GM18873 (cell line): ENCODE measurements at regions not wholly inside any gene's neighbourhood (a gene's known extent, or its start where the extent isn't known, plus 50 kb on each side); places are given as distances from the start of the nearest gene placed in this dataset.

ENCODE experiments used
- ATAC-seq: cut with Tn5 transposase; IDR thresholded peaks from one replicate; pipeline ENCODE4 v1.9.1; 2021; ENCODE audit warnings: mild to moderate bottlenecking, moderate library complexity, moderate number of reproducible peaks; ENCODE audit not compliant: unreplicated experiment, low FRiP score

DNA sequence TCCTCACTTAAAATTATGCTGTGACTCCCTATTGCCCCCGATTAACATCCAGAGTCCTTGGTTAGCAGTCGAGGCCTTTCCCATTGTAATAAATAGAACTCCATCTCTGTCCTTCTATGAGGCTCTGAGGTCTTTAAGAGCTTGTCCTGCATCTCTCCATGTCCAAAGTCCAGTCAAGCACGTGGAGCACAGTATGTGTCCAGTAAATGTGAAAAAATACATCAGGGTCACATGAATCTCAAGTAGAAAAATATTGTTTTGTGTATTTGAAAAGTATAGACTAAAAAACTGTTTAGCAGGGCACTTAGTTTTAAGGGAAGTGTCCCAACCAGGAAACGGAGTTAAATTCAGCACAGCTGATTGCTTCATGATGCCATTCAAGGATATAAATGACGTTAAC, 298.8 kb upstream of the TENM4 start:
- no peak for ATAC-seq

DNA sequence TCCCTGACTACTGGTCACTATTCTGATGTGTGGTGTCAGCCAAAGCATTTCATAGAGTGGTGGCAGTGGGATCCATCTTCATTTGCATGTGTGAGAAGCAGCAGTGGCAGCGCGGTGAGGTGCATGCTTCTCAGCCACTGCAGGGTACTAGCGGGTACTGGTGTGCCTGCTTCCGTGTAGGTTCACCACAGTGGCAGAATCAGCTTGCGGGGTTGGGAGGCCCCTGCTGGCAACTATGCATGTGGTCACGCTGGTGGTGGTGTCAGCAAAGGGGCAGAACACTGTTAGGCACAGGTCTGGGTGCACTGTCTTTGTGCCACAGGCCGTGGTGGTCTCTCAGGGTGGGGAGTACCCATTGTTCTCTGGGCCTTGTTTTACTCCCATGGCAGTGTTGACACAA, 286.4 kb upstream of the TENM4 start:
- ATAC-seq, result no peak

DNA sequence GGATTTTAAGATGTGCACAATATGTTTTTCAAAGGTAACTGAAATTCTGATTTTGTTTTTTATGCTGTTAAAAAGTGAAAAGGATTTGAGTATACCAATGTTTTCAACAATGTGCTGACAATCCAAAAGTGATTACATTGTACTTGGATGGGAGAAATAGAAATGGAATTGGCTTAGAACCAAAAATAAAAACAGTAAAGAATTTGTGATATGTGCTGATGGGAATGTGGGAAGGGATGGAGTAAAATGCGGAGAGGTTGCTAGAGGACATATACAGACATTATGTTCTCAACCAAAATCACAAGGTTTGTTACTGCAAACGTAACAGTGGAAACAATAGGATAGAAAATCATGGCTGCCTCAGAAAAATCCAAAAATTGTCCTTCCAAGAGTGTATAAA, 279.3 kb upstream of the TENM4 start:
- no peak for ATAC-seq

DNA sequence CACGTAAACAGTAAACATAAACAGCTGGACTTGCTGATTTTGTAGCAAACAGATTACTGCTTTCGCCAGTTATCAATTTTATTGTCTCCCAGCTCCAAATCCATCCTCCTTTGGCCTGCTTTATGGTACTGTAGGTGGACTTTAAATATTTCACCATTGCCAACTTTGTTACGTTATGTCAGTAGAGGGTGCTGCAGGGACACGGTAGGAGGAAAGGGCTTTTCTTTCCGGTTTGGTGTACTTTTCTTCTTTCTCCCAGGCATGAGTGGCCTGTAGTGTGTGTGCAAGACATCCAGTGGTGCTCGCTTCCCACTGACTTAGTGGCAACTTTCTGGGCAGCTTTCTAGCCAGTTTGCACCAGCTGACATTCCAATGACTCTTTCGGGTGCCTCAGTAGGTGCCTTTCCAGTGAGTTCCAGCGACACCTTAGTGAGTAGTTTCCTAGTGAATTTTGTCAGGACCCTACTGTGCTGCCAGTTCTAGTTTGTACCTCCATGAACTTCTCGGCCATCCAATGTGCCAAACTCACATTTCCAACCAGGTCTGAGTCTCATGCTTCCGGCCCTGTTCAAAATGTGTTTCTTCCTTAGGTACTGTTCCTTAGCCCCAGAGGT, 267.6 kb upstream of the TENM4 start:
- ATAC-seq, result no peak

DNA sequence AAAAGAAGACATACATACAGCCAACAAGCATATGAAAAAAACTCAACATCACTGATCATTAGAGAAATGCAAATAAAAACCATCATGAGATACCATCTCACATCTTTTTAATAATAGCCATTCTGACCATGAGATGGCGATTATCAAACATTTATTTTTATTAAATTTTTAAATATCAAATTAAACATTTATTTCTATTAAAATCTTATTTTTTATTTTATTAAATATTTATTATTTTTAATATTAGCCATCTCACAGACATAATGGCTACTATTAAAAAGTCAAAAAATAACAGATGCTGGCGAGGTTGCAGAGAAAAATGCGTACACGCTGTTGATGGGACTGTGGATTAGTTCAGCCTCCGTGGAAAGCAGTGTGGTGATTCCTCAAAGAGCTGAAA, 264.8 kb upstream of the TENM4 start:
- no peak for ATAC-seq

DNA sequence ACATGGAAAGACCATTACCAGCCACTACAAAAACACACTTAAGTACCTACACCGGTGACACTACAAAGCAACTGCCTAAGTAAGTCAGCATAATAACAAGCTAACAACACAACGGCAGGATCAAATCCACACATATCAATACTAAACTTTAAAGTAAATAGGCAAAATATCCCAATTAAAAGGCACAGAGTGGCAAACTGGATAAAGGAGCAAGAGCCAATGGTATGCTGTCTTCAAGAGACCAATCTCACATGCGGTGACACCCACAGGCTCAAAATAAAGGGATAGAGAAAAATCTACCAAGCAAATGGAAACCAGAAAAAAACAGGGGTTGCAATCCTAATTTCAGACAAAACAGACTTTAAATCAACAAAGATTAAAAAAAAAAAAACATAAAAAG, 261.5 kb upstream of the TENM4 start:
- ATAC-seq, result no peak

DNA sequence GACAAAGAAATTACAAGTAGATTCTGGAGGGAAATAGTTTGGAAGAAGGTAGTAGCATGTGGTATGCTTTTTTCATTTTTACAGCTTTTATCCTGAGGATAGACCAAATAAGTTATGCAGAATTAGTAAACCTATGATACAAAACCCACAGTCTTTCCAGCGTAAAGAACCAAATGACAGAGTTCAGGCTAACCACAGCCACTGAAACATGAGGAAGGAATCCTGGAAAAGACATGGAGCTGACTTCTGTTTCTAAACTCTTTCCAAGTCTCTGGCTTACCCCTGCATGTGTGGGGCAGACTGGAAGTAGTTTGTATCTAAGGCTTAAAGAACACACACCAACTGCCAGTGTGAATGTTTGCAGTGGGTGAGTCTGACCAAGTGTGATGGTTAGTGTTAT, 258.4 kb upstream of the TENM4 start:
- no peak for ATAC-seq

DNA sequence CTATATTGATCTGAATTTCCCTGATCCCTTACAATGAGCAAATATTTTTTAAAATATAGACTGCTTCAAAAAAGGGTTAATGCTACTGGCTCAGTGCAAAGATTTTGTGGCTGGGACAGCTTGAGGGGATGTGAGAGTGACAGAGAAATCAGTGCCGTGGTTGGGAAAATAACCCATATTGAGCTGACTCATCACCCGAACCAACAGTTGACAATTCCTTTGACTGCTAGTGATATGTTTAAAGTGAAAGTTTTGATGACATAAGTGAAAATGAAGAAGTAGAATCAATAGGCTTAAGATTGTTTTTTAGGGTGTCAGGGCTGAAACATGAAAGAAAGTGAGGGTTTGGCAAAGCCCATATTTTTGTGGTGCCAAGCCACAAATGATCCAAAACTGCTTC, 257.1 kb upstream of the TENM4 start:
- ATAC-seq, result no peak

DNA sequence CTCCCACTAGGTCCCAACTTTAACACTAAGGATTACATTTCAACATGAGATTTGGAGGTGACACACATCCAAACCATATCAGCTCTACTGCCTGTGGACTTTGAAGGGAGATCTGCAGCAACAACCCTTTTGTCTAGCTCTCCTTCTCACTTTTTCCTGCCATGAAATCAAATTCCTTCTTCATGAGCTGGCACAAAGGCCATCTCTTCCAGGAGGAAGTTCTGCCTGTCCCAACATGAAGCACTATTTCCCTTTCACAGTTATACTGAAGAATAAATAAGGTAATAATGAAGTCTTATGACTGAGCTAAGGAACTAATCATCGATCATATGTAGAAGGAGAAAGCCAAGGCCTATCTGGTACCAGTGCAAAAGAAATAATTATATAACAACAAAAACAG, 253.5 kb upstream of the TENM4 start:
- ATAC-seq, result no peak

DNA sequence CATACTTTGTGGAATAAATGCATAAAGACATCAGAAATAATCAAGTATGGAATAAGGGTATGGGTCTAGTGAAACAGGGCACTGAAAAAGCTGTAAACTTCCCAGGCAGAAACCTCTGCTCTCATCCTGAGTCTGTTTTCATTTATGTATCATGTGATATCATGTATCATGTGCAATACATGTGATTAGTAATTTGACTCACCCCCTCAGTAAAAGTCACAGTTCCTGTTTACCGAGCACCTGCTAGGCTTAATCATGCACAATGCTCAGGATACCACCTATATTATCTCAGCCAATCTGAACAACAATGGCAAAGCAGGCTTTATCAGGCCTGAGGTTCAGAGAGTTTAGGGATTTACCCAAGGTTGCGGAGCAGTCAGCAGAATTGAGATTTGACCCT, 250.6 kb upstream of the TENM4 start:
- ATAC-seq, result no peak

DNA sequence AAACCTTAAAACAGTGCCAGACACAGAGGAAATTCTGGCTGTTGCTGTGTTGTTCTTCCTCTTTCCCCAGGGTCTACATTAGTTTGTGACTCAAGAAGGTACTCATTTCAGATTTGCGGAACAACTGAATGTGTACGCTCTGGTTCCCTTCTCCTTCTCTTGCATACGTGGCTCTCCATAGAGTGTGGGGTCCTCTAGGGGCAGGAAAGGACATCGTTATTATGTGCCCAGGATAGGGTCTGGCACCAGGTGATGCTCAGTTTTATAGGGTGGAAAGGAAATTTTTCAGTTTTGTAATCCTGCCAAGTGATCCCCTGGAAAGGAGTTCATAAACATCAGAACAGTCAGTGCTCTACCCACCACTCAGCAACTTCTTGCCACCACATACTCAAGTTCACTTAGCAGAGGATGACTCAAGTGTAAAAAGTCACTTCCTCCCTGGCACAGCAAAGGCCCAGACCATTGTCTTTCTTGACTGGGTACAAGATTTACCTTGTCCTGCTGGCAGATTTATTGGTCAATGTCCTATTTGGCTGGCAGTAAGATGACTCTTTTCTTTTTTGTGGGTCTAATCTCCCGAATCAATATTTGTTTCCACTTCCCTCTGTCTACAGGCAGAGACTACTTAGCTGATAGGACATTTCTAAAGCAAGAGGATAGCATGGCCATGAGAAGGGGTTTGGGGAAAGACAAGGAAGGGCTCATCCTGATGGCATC, 246.0 kb upstream of the TENM4 start:
- no peak for ATAC-seq

DNA sequence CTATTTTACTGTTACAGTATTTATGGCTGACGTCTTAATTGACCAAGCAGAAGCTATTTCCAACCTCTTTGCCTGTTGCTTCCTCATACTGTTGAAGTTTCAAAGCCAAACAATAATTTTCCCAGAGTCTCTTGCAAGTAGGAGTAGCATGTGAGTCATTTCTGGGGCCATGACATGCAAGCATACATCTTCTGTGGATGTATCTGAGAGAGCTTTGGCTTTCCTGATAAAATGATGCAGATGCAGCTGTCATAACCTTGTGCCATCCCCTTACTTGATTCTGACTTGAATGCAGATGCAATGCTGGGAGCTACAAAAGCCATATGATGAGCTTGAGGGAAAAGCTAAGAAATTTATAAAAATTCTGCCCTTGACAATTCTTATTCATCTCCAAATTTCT, 243.1 kb upstream of the TENM4 start:
- ATAC-seq, result no peak

DNA sequence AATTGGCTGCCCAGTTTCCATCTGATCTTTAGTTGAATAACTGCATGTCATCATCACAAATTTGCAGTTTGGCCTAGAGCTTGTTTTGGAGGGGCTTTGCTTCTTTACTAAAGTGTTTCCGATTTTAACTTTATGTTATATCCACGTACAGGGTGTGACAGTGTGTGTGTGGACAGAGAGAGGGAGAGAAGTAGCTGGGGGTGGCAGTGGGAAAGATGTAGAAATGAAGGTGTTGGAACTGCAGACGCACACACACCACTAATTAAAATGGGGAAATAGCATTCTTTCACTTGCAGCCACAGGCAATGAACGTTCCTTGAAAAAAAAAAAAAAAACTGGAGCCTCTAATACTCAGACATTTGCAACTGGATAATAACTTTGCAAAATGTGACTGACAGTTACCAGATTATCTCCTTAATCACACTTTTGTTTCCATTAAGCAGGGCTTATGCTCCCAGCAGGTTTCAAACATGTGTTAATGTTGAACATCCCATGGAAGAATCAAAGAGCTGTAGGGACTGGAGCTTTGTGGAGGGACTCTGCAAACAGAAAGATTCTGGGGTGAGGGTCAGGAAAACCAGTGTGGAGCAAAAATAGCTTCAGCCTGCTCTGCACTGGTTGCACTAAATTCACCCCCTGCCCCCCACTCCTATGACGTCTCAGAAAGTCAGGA, 238.1 kb upstream of the TENM4 start:
- ATAC-seq, result no peak

DNA sequence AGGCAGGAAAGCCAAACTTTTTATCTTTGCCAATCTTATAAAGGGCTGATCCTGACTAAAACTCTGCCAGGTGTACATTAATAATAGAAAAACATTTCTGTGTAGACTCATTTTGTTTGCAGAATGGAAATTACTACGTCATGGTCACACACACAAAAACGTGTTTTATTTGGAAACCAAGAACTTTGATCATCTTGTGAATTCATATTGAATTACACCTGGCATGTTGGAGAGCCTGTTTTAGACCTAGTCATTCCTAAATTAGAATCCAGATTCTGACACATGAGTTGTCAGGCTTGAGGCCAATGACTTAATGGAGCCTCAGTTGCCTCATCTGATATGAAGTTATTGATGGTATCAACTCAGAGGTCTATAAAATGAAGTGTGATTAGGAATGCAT, 235.6 kb upstream of the TENM4 start:
- ATAC-seq, result no peak

DNA sequence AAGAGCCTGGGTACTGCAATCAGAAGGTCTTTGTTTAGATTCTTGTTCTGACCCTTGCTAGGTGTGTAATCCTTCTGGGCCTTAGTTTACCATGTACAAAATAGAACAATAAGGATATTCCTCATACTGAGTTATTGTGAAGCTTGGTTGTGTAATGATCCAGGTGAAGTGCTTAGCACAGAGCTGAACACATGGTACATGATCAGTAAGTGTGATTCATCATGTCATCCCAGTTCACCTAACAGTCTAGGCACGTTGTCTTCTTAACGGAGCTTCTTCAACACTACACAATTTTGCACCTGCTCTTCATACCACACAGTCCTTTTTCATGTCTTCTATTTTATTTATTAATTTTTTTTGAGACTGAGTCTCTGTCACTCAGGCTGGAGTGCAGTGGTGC, 234.3 kb upstream of the TENM4 start:
- no peak for ATAC-seq

DNA sequence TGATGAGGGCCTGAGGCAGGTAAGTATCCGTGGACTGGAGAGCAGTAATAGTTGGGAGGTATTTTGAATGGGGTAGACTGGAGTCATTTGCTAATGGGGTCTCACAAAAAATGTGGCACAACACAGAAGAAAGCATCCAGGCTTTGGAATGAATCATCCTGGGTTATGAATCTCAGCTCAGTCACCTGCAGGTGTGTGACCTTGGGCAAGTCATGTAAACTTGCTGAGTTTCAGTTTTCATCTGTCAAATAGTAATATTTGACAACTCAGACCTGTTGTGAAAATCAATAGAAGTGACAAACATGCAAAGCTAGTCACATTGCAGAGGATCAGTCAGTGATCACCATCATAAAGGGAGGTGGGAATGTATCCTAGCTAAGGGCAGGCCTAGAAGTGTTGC, 232.0 kb upstream of the TENM4 start:
- ATAC-seq, result no peak

DNA sequence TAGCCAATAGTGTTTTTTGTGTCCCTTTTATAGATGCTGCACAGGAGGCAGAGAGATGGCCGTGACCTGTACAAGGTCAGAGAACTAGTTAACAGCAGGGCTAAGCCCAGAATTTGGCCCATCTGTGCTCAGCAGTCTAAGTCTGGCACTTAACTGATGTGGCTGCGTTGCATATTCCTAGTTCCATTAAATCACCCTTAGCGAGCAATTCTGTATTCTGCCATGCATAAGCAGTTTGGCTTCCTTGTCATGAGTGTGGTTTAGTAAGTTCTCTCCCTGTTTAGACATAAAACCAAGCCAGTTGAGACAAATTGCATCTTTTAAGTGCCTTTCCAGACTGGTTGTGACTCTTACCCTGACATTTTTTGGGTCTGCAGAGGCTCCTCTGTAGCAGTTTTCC, 230.6 kb upstream of the TENM4 start:
- ATAC-seq, result no peak

DNA sequence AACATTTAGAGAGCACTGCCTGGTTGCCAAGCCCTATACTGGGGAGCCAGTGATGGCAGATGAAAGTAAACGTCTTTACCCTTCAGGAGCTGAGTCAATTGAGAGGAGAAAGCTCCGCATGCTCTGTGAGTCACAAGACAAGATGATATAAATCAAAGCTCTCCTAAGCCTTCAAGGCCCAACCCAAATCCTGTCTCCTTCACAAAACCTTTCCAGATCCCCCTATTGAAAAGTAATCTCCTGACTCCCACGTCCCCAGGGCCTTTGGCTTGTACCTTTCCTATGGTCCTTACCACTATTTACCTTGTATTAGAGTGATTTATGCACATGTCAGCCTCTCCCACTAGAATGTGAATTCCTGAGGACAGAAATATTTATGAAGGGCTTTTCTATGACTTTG, 230.1 kb upstream of the TENM4 start:
- no peak for ATAC-seq

DNA sequence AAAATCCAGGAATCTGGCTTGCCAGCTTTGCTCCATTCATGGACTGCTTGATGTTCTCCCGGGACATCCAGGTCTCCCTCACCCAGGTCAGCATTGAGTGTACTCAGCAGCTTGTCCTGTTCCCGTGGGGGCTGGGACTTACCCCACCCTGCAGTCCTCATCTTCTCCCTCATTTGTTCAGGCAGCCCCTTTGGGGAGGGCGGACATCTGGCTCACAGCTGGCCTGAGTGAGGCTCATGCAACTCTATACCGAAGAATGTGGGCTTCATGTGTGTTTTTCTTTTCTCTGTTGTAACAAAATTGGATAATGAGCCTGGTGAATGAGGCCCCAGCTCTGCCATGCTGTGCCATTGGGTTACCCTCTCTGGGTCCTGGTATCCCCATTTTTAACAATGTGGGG, 227.7 kb upstream of the TENM4 start:
- no peak for ATAC-seq

DNA sequence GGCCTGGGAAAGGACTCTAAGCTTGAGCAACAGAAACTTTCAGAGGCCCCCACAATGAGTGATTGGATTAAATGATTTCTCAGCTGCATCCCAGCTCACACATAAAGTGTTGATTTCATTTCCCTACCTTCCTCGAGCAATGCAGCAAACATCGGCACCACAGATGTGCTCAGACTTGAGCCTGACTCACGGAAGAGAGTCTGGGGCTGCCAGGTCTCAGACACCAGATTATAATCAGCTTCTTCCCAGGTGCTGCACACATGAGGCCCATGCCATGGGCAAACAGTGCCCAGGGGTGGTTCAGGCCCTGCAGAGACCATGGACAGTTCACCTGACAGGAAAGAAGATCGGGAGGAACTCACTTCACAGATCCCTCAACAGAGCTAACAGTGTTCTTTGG, 226.6 kb upstream of the TENM4 start:
- no peak for ATAC-seq

DNA sequence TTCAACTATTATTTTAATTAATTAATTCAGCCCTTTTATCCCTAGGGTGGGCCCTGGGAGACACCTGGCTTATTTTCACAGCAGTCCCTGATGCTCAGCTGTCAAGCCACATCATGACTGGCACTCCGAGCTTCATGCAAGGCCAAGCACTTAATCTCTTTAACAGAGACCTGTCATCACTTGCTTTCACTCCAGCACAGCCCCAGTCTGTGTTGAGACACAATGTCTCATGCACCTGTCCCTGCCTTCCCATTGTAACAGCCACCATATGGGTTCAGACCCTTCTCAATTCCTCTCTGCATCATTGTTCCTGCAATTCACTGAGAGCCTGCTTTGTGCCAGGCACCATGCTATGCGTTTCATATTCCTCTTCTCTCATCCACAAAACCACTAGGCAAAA, 222.2 kb upstream of the TENM4 start:
- no peak for ATAC-seq

DNA sequence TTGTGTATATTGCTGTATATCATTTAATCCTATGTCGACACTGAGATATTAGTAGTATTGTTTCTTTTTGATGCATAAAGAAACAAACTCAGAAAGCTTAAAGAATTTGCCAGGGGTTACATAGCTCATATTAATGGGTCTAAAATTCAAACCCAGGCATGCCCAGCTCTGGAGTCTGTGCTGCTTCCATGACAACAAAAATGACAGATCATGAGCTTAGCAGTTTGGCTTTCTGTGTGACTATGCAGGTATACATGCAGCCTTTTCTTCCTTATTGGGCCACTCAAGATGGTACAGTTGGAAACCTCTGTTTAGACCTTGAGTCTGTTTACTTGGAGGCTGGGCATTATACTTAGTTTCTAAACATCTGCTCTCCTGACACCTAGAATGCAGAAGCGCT, 220.5 kb upstream of the TENM4 start:
- ATAC-seq, result no peak
